ENCODE measurements at regions not wholly inside any gene's neighbourhood (a gene's known extent, or its start where the extent isn't known, plus 50 kb on each side); places are given as distances from the start of the nearest gene placed in this dataset.
"Not testable (repeated sequence)": the region's sequence is repeated elsewhere in the genome, so short reads cannot be mapped to it uniquely, and the experiment has no call there.

GRCh38 chr21:27026501-27026900 is 59.6 kb upstream of the ADAMTS5 start:
- no peaks in the 10 kb centered on the region for H3K9me3 ChIP-seq (ENCODE audit: control insufficient read depth, low read length)
- no peak overlapping the region for H3K4me3 ChIP-seq (ENCODE audit: insufficient read depth, low read depth, low read length, poor library complexity, severe bottlenecking)
- H3K27ac ChIP-seq (ENCODE audit: insufficient read depth, low read length, poor library complexity, severe bottlenecking): no peak overlapping the region
- H3K4me1 ChIP-seq (ENCODE audit: control insufficient read depth, insufficient read depth, low read length, poor library complexity, severe bottlenecking): no peaks in the 10 kb centered on the region
- H3K36me3 ChIP-seq (ENCODE audit: control insufficient read depth, insufficient read depth, low read length): no peaks in the 10 kb centered on the region
- no peaks in the 10 kb centered on the region for H3K27me3 ChIP-seq (replicated peaks; ENCODE audit: control insufficient read depth, insufficient read depth, low read length, poor library complexity, severe bottlenecking)
- DNase-seq: no peak

DNA sequence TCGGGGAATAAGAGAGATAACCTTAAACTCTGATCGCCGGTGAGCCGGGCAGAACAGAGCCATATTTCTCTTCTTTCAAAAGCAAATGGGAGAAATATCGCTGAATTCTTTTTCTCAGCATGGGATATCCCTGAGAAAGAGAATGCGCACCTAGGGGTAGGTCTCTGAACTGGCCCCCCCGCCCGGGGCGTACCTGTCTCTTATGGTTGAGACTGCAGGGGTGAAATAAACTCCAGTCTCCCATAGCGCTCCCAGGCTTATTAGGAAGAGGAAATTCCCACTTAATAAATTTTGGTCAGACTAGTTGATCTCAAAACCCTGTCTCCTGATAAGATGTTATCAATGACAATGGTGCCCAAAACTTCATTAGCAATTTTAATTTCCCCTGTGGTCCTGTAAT is 58.8 kb upstream of the ADAMTS5 start:
- H3K27ac ChIP-seq (ENCODE audit: insufficient read depth, low read length, poor library complexity, severe bottlenecking); H3K9me3 ChIP-seq (ENCODE audit: control insufficient read depth, low read length); H3K27me3 ChIP-seq (replicated peaks; ENCODE audit: control insufficient read depth, insufficient read depth, low read length, poor library complexity, severe bottlenecking); DNase-seq; H3K4me3 ChIP-seq (ENCODE audit: insufficient read depth, low read depth, low read length, poor library complexity, severe bottlenecking); H3K36me3 ChIP-seq (ENCODE audit: control insufficient read depth, insufficient read depth, low read length); H3K4me1 ChIP-seq (ENCODE audit: control insufficient read depth, insufficient read depth, low read length, poor library complexity, severe bottlenecking): not testable (repeated sequence)

DNA sequence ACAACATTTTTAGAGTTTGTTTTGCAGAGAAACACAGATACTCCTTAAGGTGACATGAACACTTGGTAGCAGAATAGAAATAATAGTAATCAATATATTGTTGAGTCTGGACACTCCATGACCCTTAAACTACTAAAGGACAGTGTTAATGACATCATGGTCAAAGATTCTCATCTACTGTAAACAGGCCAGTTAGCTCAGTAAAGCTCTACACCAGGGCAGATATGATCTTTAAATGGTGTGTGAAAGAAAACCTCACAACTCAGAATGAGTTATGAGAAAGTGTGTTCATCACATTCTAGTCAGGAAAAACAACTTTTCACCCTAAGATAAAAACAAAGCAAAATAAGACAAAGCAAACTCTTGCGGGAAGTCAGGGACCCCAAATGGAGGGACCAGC is 58.1 kb upstream of the ADAMTS5 start:
- DNase-seq: no peak

GRCh38 chr21:27024301-27024700 is 57.4 kb upstream of the ADAMTS5 start:
- H3K4me1 ChIP-seq (ENCODE audit: control insufficient read depth, insufficient read depth, low read length, poor library complexity, severe bottlenecking): no peaks in the 10 kb centered on the region
- H3K36me3 ChIP-seq (ENCODE audit: control insufficient read depth, insufficient read depth, low read length): no peaks in the 10 kb centered on the region
- H3K9me3 ChIP-seq (ENCODE audit: control insufficient read depth, low read length): no peaks in the 10 kb centered on the region
- no peak for DNase-seq
- H3K27ac ChIP-seq (ENCODE audit: insufficient read depth, low read length, poor library complexity, severe bottlenecking): no peak overlapping the region
- no peaks in the 10 kb centered on the region for H3K27me3 ChIP-seq (replicated peaks; ENCODE audit: control insufficient read depth, insufficient read depth, low read length, poor library complexity, severe bottlenecking)
- H3K4me3 ChIP-seq (ENCODE audit: insufficient read depth, low read depth, low read length, poor library complexity, severe bottlenecking): no peak overlapping the region

More for the DNA sequence above, 58.1 kb upstream of the ADAMTS5 start:
- no peaks in the 10 kb centered on the region for H3K9me3 ChIP-seq (ENCODE audit: control insufficient read depth, low read length)
- H3K4me3 ChIP-seq (ENCODE audit: insufficient read depth, low read depth, low read length, poor library complexity, severe bottlenecking): no peak overlapping the region
- H3K36me3 ChIP-seq (ENCODE audit: control insufficient read depth, insufficient read depth, low read length): no peaks in the 10 kb centered on the region
- H3K4me1 ChIP-seq (ENCODE audit: control insufficient read depth, insufficient read depth, low read length, poor library complexity, severe bottlenecking): no peaks in the 10 kb centered on the region
- no peaks in the 10 kb centered on the region for H3K27me3 ChIP-seq (replicated peaks; ENCODE audit: control insufficient read depth, insufficient read depth, low read length, poor library complexity, severe bottlenecking)
- H3K27ac ChIP-seq (ENCODE audit: insufficient read depth, low read length, poor library complexity, severe bottlenecking): no peak overlapping the region

- Histone ChIP-seq H3K27ac (ENCODE audit: insufficient read depth, low read length, poor library complexity, severe bottlenecking) (no peak overlapping the region), H3K36me3 (ENCODE audit: control insufficient read depth, insufficient read depth, low read length) (no peaks in the 10 kb centered on the region), H3K4me1 (ENCODE audit: control insufficient read depth, insufficient read depth, low read length, poor library complexity, severe bottlenecking) (no peaks in the 10 kb centered on the region), H3K4me3 (ENCODE audit: insufficient read depth, low read depth, low read length, poor library complexity, severe bottlenecking) (no peak overlapping the region), H3K27me3 (replicated peaks; ENCODE audit: control insufficient read depth, insufficient read depth, low read length, poor library complexity, severe bottlenecking) (no peaks in the 10 kb centered on the region), H3K9me3 (ENCODE audit: control insufficient read depth, low read length) (no peaks in the 10 kb centered on the region)
- DNase-seq: no peak
These were observed 56.3 kb upstream of the ADAMTS5 start for GRCh38 chr21:27023186-27023585.

GRCh38 chr21:27021801-27022200 is 54.9 kb upstream of the ADAMTS5 start:
- Histone ChIP-seq H3K4me1 (ENCODE audit: control insufficient read depth, insufficient read depth, low read length, poor library complexity, severe bottlenecking) (no peaks in the 10 kb centered on the region), H3K27me3 (replicated peaks; ENCODE audit: control insufficient read depth, insufficient read depth, low read length, poor library complexity, severe bottlenecking) (no peaks in the 10 kb centered on the region), H3K4me3 (ENCODE audit: insufficient read depth, low read depth, low read length, poor library complexity, severe bottlenecking) (no peak overlapping the region), H3K36me3 (ENCODE audit: control insufficient read depth, insufficient read depth, low read length) (no peaks in the 10 kb centered on the region), H3K27ac (ENCODE audit: insufficient read depth, low read length, poor library complexity, severe bottlenecking) (no peak overlapping the region), H3K9me3 (ENCODE audit: control insufficient read depth, low read length) (no peaks in the 10 kb centered on the region)
- no peak for DNase-seq

DNA sequence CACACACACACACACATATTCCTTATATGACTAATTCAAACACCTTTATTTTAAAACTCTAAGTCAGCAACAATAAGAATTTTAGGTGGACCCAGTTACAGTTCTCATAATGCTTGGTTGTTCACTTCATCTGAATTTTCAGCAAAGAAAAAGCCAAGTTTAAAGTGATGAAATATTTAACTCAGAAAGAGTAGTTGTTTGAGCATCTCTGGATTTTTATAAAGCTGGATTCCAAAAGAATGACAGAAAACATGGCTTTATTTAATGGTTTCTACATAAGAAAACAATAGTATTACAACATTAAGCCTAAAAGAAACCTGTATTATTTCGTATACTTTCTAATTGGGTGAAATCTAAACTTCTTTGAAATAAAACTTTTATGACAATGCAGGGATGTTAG is 54.2 kb upstream of the ADAMTS5 start:
- H3K27me3 ChIP-seq (replicated peaks; ENCODE audit: control insufficient read depth, insufficient read depth, low read length, poor library complexity, severe bottlenecking): no peaks in the 10 kb centered on the region
- H3K36me3 ChIP-seq (ENCODE audit: control insufficient read depth, insufficient read depth, low read length): no peaks in the 10 kb centered on the region
- no peaks in the 10 kb centered on the region for H3K4me1 ChIP-seq (ENCODE audit: control insufficient read depth, insufficient read depth, low read length, poor library complexity, severe bottlenecking)
- no peak overlapping the region for H3K27ac ChIP-seq (ENCODE audit: insufficient read depth, low read length, poor library complexity, severe bottlenecking)
- H3K4me3 ChIP-seq (ENCODE audit: insufficient read depth, low read depth, low read length, poor library complexity, severe bottlenecking): no peak overlapping the region
- no peaks in the 10 kb centered on the region for H3K9me3 ChIP-seq (ENCODE audit: control insufficient read depth, low read length)
- no peak for DNase-seq

GRCh38 chr21:27017246-27017645 is 50.4 kb upstream of the ADAMTS5 start:
- no peaks in the 10 kb centered on the region for H3K36me3 ChIP-seq (ENCODE audit: control insufficient read depth, insufficient read depth, low read length)
- no peaks in the 10 kb centered on the region for H3K27me3 ChIP-seq (replicated peaks; ENCODE audit: control insufficient read depth, insufficient read depth, low read length, poor library complexity, severe bottlenecking)
- no peaks in the 10 kb centered on the region for H3K9me3 ChIP-seq (ENCODE audit: control insufficient read depth, low read length)
- H3K4me3 ChIP-seq (ENCODE audit: insufficient read depth, low read depth, low read length, poor library complexity, severe bottlenecking): no peak overlapping the region
- no peak overlapping the region for H3K27ac ChIP-seq (ENCODE audit: insufficient read depth, low read length, poor library complexity, severe bottlenecking)
- DNase-seq: no peak
- H3K4me1 ChIP-seq (ENCODE audit: control insufficient read depth, insufficient read depth, low read length, poor library complexity, severe bottlenecking): no peaks in the 10 kb centered on the region

All from effector memory CD4-positive, alpha-beta T cell (primary cell).